ENCODE measurements at regions not wholly inside any gene's neighbourhood (a gene's known extent, or its start where the extent isn't known, plus 50 kb on each side); places are given as distances from the start of the nearest gene placed in this dataset.

- TF ChIP-seq POLR2A (IDR thresholded peaks at IDR 0.05; ENCODE audit: low read length), result no peak
- no peak for TF ChIP-seq GATA1 (IDR thresholded peaks at IDR 0.05; ENCODE audit: low read depth, low read length)
These were observed 201.9 kb downstream of the RFC3 start for GRCh38 chr13:34019870-34020269.

Measured in erythroblast (primary cell).